HG03045 (cell line): ENCODE measurements at regions not wholly inside any gene's neighbourhood (a gene's known extent, or its start where the extent isn't known, plus 50 kb on each side); places are given as distances from the start of the nearest gene placed in this dataset.

Experiments
- ATAC-seq: cut with Tn5 transposase; IDR thresholded peaks from one replicate; pipeline ENCODE4 v1.9.1; 2021; ENCODE audit warnings: mild to moderate bottlenecking, moderate library complexity; ENCODE audit not compliant: unreplicated experiment

GRCh38 chr16:63361032-63361624 lies 1324.9 kb upstream of the CDH8 start:
- ATAC-seq: no peak

GRCh38 chr16:63349961-63350360 lies 1313.7 kb upstream of the CDH8 start:
- ATAC-seq: no peak

- no peak for ATAC-seq
Observed at GRCh38 chr16:63346000-63346399, 1309.8 kb upstream of the CDH8 start.

- no peak for ATAC-seq
Observed at GRCh38 chr16:63337264-63337663, 1301.0 kb upstream of the CDH8 start.

- ATAC-seq: no peak
Observed at GRCh38 chr16:63331111-63331510, 1294.9 kb upstream of the CDH8 start.

- no peak for ATAC-seq
Observed at GRCh38 chr16:63326736-63327339, 1290.6 kb upstream of the CDH8 start.

GRCh38 chr16:63323722-63324705 lies 1287.8 kb upstream of the CDH8 start:
- no peak for ATAC-seq

- no peak for ATAC-seq
Observed at GRCh38 chr16:63323055-63323454, 1286.8 kb upstream of the CDH8 start.

GRCh38 chr16:63315229-63315628 lies 1279.0 kb upstream of the CDH8 start:
- ATAC-seq: no peak

- ATAC-seq: no peak
Observed at GRCh38 chr16:63312346-63312745, 1276.1 kb upstream of the CDH8 start.

- no peak for ATAC-seq
Observed at GRCh38 chr16:63311313-63311712, 1275.1 kb upstream of the CDH8 start.

- ATAC-seq: no peak
Observed at GRCh38 chr16:63302811-63303210, 1266.6 kb upstream of the CDH8 start.

- no peak for ATAC-seq
Observed at GRCh38 chr16:63301349-63301748, 1265.1 kb upstream of the CDH8 start.

GRCh38 chr16:63298993-63299392 lies 1262.8 kb upstream of the CDH8 start:
- no peak for ATAC-seq

GRCh38 chr16:63292036-63292435 lies 1255.8 kb upstream of the CDH8 start:
- no peak for ATAC-seq

GRCh38 chr16:63289834-63290460 lies 1253.7 kb upstream of the CDH8 start:
- ATAC-seq: no peak

GRCh38 chr16:63287401-63287800 lies 1251.2 kb upstream of the CDH8 start:
- ATAC-seq: no peak

GRCh38 chr16:63283721-63284120 lies 1247.5 kb upstream of the CDH8 start:
- no peak for ATAC-seq

GRCh38 chr16:63244631-63245030 lies 1208.4 kb upstream of the CDH8 start:
- ATAC-seq: no peak

- ATAC-seq: no peak
Observed at GRCh38 chr16:63241497-63242028, 1205.3 kb upstream of the CDH8 start.

- no peak for ATAC-seq
Observed at GRCh38 chr16:63239065-63239570, 1202.9 kb upstream of the CDH8 start.
